HuH-7.5 (cell line): ENCODE measurements at regions not wholly inside any gene's neighbourhood (a gene's known extent, or its start where the extent isn't known, plus 50 kb on each side); places are given as distances from the start of the nearest gene placed in this dataset.
A peak's percentile ranks its signal among the peaks of the same experiment; 100 is the strongest.

Experiments used
- DNase-seq: peaks from one replicate; pipeline ENCODE4 v3.0.0; 2011; ENCODE audit warnings: low spot score

- DNase-seq = no peak
These were observed 97.8 kb upstream of the JAG1 start for GRCh38 chr20:10771435-10772140.

- DNase-seq = no peak
These were observed 100.7 kb upstream of the JAG1 start for GRCh38 chr20:10774357-10774943.

- no peak for DNase-seq
These were observed 103.9 kb upstream of the JAG1 start for GRCh38 chr20:10777710-10778109.

- DNase-seq = no peak
These were observed 106.1 kb upstream of the JAG1 start for GRCh38 chr20:10779911-10780310.

- DNase-seq = no peak
These were observed 107.1 kb upstream of the JAG1 start for GRCh38 chr20:10780901-10781300.

GRCh38 chr20:10781526-10781925 is 107.7 kb upstream of the JAG1 start:
- no peak for DNase-seq

GRCh38 chr20:10783707-10784553 is 110.1 kb upstream of the JAG1 start:
- DNase-seq = no peak

- no peak for DNase-seq
These were observed 110.9 kb upstream of the JAG1 start for GRCh38 chr20:10784554-10785183.

GRCh38 chr20:10786678-10787077 is 112.9 kb upstream of the JAG1 start:
- no peak for DNase-seq

- no peak for DNase-seq
These were observed 114.3 kb upstream of the JAG1 start for GRCh38 chr20:10788055-10788454.

GRCh38 chr20:10788877-10789276 is 115.1 kb upstream of the JAG1 start:
- no peak for DNase-seq

- DNase-seq = no peak
These were observed 115.6 kb upstream of the JAG1 start for GRCh38 chr20:10789386-10789785.

- DNase-seq = peak; percentile 33
These were observed 116.2 kb upstream of the JAG1 start for GRCh38 chr20:10790013-10790412.

GRCh38 chr20:10792291-10792690 is 118.5 kb upstream of the JAG1 start:
- DNase-seq = no peak

GRCh38 chr20:10793766-10794165 is 120.0 kb upstream of the JAG1 start:
- no peak for DNase-seq

GRCh38 chr20:10794765-10795164 is 121.0 kb upstream of the JAG1 start:
- DNase-seq = no peak

GRCh38 chr20:10795286-10796026 is 121.7 kb upstream of the JAG1 start:
- DNase-seq = no peak

- DNase-seq = no peak
These were observed 125.0 kb upstream of the JAG1 start for GRCh38 chr20:10798811-10799210.

- no peak for DNase-seq
These were observed 125.9 kb upstream of the JAG1 start for GRCh38 chr20:10799735-10800134.

- peak; percentile 43 for DNase-seq
These were observed 126.5 kb upstream of the JAG1 start for GRCh38 chr20:10800288-10800687.

- DNase-seq = no peak
These were observed 128.4 kb upstream of the JAG1 start for GRCh38 chr20:10802236-10802635.

GRCh38 chr20:10805764-10806163 is 132.0 kb upstream of the JAG1 start:
- DNase-seq = no peak
